ENCODE measurements at regions not wholly inside any gene's neighbourhood (a gene's known extent, or its start where the extent isn't known, plus 50 kb on each side); places are given as distances from the start of the nearest gene placed in this dataset.

DNA sequence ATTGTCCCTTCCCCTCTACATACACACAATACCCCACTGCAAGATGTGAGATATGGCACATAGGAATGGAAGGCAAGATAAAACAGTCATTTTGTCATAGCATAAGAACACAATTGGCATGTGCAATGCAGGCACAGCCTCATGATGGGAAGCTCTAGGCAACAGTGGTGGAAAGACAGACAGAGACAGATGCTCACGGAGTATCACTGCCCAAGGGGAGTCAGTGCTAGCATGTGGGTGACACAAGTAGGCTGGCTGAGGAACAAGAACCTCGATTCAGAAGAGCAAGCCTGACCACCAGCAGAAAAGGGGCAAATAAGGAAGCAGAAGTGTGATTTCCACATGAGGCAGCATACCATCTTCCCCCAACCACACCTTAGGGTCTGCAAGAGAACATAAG is 323.6 kb downstream of the PAX3 start:
- intact Hi-C loops (cut with DNase I, micrococcal nuclease) = no loop called here
- Histone ChIP-seq H3K36me3 (ENCODE audit: low read depth) (no peaks in the 10 kb centered on the region), H3K4me3 (no peak overlapping the region), H3K4me1 (ENCODE audit: low read depth) (no peaks in the 10 kb centered on the region), H3K9me3 (no peaks in the 10 kb centered on the region)
- ATAC-seq (no peak), DNase-seq (no peak)
- TF ChIP-seq, protein P1, sequence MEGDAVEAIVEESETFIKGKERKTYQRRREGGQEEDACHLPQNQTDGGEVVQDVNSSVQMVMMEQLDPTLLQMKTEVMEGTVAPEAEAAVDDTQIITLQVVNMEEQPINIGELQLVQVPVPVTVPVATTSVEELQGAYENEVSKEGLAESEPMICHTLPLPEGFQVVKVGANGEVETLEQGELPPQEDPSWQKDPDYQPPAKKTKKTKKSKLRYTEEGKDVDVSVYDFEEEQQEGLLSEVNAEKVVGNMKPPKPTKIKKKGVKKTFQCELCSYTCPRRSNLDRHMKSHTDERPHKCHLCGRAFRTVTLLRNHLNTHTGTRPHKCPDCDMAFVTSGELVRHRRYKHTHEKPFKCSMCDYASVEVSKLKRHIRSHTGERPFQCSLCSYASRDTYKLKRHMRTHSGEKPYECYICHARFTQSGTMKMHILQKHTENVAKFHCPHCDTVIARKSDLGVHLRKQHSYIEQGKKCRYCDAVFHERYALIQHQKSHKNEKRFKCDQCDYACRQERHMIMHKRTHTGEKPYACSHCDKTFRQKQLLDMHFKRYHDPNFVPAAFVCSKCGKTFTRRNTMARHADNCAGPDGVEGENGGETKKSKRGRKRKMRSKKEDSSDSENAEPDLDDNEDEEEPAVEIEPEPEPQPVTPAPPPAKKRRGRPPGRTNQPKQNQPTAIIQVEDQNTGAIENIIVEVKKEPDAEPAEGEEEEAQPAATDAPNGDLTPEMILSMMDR (IDR thresholded peaks at IDR 0.05) = no peak

DNA sequence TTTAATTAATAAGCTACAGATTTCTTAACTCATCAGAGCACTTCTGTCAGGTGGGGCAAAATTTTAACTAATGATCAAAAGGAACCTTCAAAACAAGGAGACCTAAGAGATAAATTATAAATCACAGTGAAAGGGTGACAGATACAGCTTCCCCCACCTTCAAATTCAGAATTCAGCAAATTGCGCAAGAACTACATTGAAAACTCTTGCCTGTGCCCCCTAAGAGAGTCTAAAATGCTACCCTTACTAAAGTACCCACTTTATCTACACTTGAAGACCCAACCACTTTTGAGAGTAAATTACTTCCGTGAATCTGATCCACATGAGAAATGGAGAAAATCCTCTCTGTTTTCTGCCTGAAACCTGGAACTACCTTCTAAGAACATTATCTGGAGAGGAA is 324.9 kb downstream of the PAX3 start:
- TF ChIP-seq, protein P1 (IDR thresholded peaks at IDR 0.05) = no peak
- no peak for ATAC-seq
- intact Hi-C loops (cut with DNase I, micrococcal nuclease) = no loop called here
- H3K36me3 ChIP-seq (ENCODE audit: low read depth) = no peaks in the 10 kb centered on the region
- H3K9me3 ChIP-seq = no peaks in the 10 kb centered on the region
- H3K4me1 ChIP-seq (ENCODE audit: low read depth) = no peaks in the 10 kb centered on the region
- DNase-seq = no peak
- H3K4me3 ChIP-seq = no peak overlapping the region

DNA sequence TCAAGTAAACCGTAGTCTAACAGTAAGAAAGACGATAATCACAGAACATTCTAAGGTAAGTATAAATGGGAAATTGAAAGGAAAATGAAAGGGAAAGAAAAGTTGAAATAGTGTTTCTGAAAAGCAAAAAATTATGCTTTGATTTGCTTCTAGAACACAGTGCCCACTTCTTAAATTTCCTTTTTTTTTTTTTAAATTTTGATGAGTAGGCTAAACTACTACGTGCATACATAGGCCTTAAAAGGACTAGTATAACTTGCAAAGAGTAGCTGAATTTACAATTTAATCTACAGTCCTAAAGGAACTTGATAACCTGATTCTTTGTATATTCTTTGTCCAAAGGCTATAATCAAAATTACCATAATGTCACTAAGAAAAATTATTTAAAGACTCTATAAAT is 325.3 kb downstream of the PAX3 start:
- Histone ChIP-seq H3K4me3 (no peak overlapping the region), H3K9me3 (no peaks in the 10 kb centered on the region), H3K36me3 (ENCODE audit: low read depth) (no peaks in the 10 kb centered on the region), H3K4me1 (ENCODE audit: low read depth) (no peaks in the 10 kb centered on the region)
- DNase-seq = no peak
- TF ChIP-seq, protein P1 (IDR thresholded peaks at IDR 0.05) = no peak
- intact Hi-C loops (cut with DNase I, micrococcal nuclease) = no loop called here
- ATAC-seq = no peak

DNA sequence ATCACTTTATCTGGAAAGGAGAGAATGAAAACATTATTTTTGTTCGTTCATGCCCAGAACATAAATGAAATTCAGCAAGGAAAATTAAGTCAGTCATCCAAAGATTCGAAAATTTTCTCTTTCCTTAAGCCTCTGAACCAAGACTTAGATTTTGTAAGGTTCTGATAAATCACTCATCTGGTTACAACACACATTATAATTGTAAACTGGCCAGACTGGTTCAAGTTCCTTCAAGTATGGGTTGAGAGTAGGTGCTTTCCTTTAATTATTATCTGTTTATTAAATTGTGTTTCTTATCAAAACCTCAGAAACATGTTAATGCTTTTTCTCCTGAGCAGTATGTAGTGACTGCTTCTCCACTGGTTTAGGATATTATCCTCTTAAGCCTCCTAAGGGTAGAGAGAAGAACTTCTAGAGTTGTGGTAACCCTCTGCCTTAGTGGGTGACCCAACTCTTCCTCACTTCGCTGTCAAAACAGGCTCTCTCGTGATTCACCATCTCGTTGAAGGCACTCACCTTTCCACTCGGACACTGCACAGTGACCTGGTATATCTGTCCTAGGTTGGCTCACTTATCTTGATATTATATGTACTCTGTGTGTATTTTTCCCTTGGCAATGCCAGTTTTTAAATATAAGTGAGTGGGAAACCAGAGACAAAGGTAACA is 325.9 kb downstream of the PAX3 start:
- ATAC-seq (no peak), DNase-seq (no peak)
- Histone ChIP-seq H3K36me3 (ENCODE audit: low read depth) (no peaks in the 10 kb centered on the region), H3K9me3 (no peaks in the 10 kb centered on the region), H3K4me1 (ENCODE audit: low read depth) (no peaks in the 10 kb centered on the region), H3K4me3 (no peak overlapping the region)
- TF ChIP-seq, protein P1 (IDR thresholded peaks at IDR 0.05) = no peak
- intact Hi-C loops (cut with DNase I, micrococcal nuclease) = no loop called here

DNA sequence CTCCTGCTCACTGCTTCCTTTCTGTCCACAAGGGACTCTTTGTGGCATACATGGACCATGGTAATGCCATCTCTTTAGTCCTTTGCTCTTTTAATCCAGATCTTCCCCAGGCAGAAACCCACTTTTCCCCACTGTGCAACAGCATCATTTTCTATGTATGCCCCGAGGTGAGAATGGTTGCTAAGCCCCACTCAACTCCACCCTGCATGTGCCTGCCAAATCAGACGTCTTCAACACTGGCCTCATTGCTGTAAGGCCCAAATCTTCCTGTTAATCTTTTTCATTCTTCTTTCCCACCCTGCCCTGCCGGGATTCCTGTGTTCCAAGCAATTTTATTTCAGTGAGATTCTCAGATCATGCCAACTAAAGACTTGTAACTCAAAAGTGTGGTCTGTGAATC is 328.4 kb downstream of the PAX3 start:
- no peaks in the 10 kb centered on the region for H3K9me3 ChIP-seq
- DNase-seq = no peak
- no peaks in the 10 kb centered on the region for H3K36me3 ChIP-seq (ENCODE audit: low read depth)
- H3K4me1 ChIP-seq (ENCODE audit: low read depth) = no peaks in the 10 kb centered on the region
- no peak overlapping the region for H3K4me3 ChIP-seq
- TF ChIP-seq, protein P1 (IDR thresholded peaks at IDR 0.05) = no peak
- ATAC-seq = no peak
- intact Hi-C loops (cut with DNase I, micrococcal nuclease) = no loop called here

DNA sequence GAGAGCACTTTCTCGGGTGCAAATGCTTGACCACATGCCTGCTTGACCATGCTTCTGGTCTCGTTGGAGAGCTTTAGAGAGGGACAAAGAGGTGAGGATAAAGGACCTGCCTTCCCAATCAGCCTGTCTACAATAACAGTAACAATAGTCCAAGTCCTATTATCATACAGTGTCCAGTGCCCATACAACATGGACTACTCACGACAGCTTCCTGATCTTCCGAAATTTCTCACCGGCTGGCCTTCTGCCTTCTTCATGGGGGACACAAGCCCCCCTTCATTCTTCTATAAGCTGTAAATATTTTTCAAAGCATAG is 329.0 kb downstream of the PAX3 start:
- Histone ChIP-seq H3K4me3 (no peak overlapping the region), H3K36me3 (ENCODE audit: low read depth) (no peaks in the 10 kb centered on the region), H3K4me1 (ENCODE audit: low read depth) (no peaks in the 10 kb centered on the region), H3K9me3 (no peaks in the 10 kb centered on the region)
- ATAC-seq (no peak), DNase-seq (no peak)
- TF ChIP-seq, protein P1 (IDR thresholded peaks at IDR 0.05) = no peak
- intact Hi-C loops (cut with DNase I, micrococcal nuclease) = loop anchor here in 1 of 2 donors (10.0 kb wide), 1 partner anchor 1285 kb away; no protein-coding TSS in a partner anchor

Measured in mucosa of descending colon (tissue), 3 donors.